Activated T-cell treated with anti-CD3 and anti-CD28 coated beads, Interleukin-2, amount 50 U/mL, for 4 hours (primary cell): ENCODE measurements at regions not wholly inside any gene's neighbourhood (a gene's known extent, or its start where the extent isn't known, plus 50 kb on each side); places are given as distances from the start of the nearest gene placed in this dataset.
"Not testable (repeated sequence)": the region's sequence is repeated elsewhere in the genome, so short reads cannot be mapped to it uniquely, and the experiment has no call there.

Source experiments
- ATAC-seq, 2 donors: fragments of 200-7000 bp; cut with Tn5 transposase; one replicate each; pipeline ENCODE4 v1.10.0; 2021
- DNase-seq: peaks from one replicate; pipeline ENCODE4 v3.0.0-alpha.2; 2020
- H3K27me3 Mint-ChIP-seq: one replicate; pipeline ENCODE4 v1.8.0; 2021; ENCODE audit warnings: low read depth, mixed read lengths
- H3K36me3 Mint-ChIP-seq: one replicate; pipeline ENCODE4 v1.8.0; 2022; ENCODE audit warnings: mixed read lengths; ENCODE audit not compliant: insufficient read depth
- H3K4me1 Mint-ChIP-seq: one replicate; pipeline ENCODE4 v1.8.0; 2021; ENCODE audit warnings: low read depth, mixed read lengths
- H3K4me3 Mint-ChIP-seq: one replicate; pipeline ENCODE4 v1.8.0; 2021; ENCODE audit warnings: mild to moderate bottlenecking, moderate library complexity, mixed read lengths
- H3K9me3 Mint-ChIP-seq: one replicate; pipeline ENCODE4 v1.8.0; 2021; ENCODE audit warnings: mixed read lengths

DNA sequence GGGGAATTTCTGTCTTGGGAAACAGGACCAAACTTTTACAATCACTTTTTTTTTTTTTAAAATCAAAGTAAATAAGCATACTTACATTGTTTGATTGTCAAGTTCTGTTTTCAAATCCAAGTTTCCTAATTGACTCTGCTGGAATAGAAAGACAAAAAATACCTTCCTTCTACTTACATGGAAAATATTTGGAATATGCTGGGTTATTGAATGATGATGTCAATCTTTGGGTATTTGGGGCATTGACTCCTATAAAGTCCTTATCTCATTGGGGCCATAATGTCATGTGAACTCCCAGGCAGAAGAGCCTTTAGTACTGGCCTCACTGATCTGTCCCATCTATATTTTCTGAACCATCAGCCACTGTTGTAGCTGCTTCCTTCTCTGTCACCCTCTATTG, 122.6 kb upstream of the NOX3 start:
- DNase-seq (no peak), ATAC-seq (no peak)
- Mint-ChIP-seq H3K27me3 (no peaks in the 10 kb centered on the region), H3K4me1 (no peaks in the 10 kb centered on the region), H3K9me3 (no peaks in the 10 kb centered on the region), H3K4me3 (no peak overlapping the region), H3K36me3 (no peaks in the 10 kb centered on the region)

DNA sequence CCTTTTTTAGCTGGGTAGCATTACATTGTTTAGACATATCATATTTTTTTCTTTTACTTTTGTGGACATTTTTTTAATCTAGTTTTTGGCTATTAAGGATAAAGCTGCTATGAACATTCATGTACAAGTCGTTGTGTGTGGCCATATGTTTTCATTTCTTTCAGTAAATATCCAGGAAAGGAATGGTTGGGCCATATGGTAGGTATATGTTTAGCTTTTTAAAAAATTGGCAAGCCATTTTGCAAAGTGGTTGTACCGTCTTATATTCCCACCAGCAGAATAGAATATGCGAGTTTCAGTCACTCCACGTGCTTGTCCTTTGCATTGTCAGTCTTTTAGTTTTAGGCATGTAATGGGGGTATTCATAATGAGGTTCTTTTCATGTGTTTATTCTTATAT, 106.3 kb upstream of the NOX3 start:
- H3K36me3 Mint-ChIP-seq = no peaks in the 10 kb centered on the region
- no peak for DNase-seq
- H3K4me3 Mint-ChIP-seq = no peak overlapping the region
- H3K27me3 Mint-ChIP-seq = peaks cover 2% of the 10 kb centered on the region
- ATAC-seq = no peak
- H3K9me3 Mint-ChIP-seq = peaks cover 3% of the 10 kb centered on the region
- no peaks in the 10 kb centered on the region for H3K4me1 Mint-ChIP-seq

DNA sequence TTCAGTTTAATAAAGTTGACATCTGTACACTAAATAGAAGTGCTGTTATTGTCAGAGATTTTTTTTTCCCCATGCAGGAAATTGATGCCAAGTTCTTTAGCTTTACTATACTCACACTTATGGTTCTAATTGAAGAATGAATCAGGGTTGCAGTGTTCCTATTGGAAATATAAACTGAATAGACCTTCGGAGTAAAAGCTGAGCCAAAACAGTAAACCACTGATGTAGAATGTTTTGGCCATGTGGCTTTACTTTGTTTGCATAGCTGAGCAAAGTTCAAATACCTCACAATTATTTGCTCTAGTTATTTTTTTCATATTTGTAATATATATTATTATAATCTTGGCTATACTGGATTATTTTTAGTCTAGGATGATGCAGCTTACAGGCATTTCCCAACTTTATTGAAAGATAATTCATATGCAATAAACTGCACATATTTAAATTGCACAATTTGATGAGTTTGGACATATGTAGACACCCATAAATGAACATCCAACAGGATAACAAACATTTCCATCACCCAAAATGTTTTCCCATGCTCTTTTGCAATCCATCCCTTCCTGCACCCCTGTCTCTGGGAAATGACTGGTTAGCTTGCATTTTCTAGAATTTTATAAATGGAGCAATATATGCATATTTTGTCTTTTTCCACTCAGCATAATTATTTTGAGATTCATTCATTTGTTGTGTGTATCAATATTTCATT, 105.8 kb upstream of the NOX3 start:
- Mint-ChIP-seq H3K4me1 (no peaks in the 10 kb centered on the region), H3K9me3 (peaks cover 3% of the 10 kb centered on the region), H3K27me3 (peaks cover 2% of the 10 kb centered on the region), H3K4me3 (no peak overlapping the region), H3K36me3 (no peaks in the 10 kb centered on the region)
- no peak for ATAC-seq
- DNase-seq = no peak

DNA sequence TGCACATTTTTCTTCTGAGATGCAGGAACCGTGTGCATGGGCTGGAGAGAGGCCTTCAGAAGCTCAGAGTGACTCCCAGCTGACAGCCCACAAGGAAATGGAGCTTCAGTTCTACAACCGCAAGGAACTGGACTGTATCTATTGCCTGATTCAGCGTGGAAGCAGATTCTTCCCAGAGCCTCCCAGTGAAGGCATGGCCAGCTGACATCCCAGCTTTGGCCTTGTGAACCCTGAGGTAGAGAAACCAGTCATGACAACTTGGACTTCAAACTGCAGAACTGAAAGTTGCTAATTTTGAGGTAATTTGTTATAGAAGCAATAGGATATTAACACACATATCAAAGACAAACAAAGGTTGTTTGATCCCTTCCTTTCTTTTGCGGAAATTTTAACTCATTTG, 94.3 kb upstream of the NOX3 start:
- no peaks in the 10 kb centered on the region for H3K27me3 Mint-ChIP-seq
- ATAC-seq = no peak
- no peak overlapping the region for H3K4me3 Mint-ChIP-seq
- no peaks in the 10 kb centered on the region for H3K9me3 Mint-ChIP-seq
- no peak for DNase-seq
- no peaks in the 10 kb centered on the region for H3K36me3 Mint-ChIP-seq
- no peaks in the 10 kb centered on the region for H3K4me1 Mint-ChIP-seq

DNA sequence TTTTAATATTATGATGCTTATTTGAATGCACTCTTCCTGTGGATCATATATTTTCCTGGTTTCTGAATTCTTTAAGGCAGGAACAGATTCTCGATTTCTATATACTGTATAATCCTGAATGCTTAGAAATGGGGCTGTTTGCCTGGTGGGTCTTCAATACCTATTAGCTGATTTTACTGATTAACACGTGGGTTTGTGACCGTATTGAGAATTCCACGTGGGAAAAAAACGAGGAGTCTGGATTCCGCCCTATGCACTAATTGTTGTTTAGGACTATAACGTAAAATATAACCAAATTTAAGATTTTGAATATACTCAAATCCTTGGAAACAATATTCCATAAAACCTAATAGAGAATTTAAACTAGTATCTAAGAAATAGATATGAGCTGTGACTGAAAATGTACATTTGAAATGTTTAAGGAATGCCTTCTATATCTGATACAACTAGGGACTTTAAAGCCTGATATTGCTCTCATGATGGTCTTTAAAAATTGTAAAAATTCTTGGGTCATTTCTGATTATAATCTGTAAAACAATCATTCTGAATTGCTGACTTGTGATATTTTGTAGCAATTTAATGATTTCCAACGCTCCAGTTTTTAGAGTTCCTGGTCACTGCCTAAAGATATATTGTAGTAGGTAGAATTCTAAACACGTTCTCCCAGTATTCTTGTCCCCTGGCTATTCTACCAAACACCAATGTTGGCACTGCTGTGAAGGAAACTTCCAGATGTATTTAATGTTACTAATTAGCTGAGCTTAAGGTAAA, 93.6 kb upstream of the NOX3 start:
- H3K4me3 Mint-ChIP-seq = no peak overlapping the region

DNA sequence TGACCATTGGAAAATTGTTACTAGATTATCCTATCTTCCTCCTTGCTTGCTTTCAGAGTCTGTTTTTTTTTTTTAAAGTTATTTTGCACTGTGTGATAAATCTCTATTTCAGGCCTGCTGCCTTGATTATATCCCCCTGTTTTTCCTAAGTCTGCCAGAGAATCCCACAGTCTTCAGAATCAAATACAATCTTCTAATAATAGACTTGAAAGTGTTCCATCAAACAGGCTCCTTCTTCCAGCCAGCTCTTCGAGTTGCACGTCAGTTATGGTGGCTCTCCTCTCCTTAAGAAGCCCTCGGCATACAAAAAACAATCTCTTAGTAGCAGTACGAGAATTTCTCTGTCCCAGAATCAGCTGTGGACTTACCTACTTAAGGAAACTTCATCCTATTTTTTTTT, 92.9 kb upstream of the NOX3 start:
- Mint-ChIP-seq H3K4me3 (no peak overlapping the region), H3K9me3 (no peaks in the 10 kb centered on the region), H3K36me3 (no peaks in the 10 kb centered on the region), H3K27me3 (no peaks in the 10 kb centered on the region), H3K4me1 (no peaks in the 10 kb centered on the region)
- DNase-seq (no peak), ATAC-seq (no peak)

More for the DNA sequence above, 93.6 kb upstream of the NOX3 start:
- DNase-seq = no peak
- no peaks in the 10 kb centered on the region for H3K9me3 Mint-ChIP-seq
- H3K27me3 Mint-ChIP-seq = no peaks in the 10 kb centered on the region
- no peaks in the 10 kb centered on the region for H3K36me3 Mint-ChIP-seq
- no peaks in the 10 kb centered on the region for H3K4me1 Mint-ChIP-seq
- no peak for ATAC-seq

DNA sequence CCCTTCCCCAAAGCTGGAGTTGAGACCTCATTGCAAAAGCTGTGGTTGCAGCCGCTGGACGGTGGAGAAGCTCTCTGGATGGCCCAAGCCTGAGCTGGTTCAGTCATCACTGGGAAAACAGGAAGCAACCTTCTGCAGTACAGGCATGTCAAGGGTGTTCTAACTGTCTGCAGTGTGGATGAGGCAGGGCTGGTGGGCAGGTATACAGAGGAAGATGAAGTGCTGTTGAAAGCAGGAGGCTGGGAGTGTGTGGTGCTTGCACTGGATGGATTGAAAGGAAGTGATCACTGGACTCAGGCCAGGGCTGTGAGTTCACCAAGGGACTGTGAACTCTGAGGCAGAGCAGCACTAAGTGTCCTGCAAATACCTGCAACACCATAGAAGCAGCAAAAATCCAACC, 89.0 kb upstream of the NOX3 start:
- no peak for DNase-seq
- peaks cover 7% of the 10 kb centered on the region for H3K27me3 Mint-ChIP-seq
- no peak overlapping the region for H3K4me3 Mint-ChIP-seq
- H3K4me1 Mint-ChIP-seq = no peaks in the 10 kb centered on the region
- no peaks in the 10 kb centered on the region for H3K36me3 Mint-ChIP-seq
- no peak for ATAC-seq
- H3K9me3 Mint-ChIP-seq = no peaks in the 10 kb centered on the region

DNA sequence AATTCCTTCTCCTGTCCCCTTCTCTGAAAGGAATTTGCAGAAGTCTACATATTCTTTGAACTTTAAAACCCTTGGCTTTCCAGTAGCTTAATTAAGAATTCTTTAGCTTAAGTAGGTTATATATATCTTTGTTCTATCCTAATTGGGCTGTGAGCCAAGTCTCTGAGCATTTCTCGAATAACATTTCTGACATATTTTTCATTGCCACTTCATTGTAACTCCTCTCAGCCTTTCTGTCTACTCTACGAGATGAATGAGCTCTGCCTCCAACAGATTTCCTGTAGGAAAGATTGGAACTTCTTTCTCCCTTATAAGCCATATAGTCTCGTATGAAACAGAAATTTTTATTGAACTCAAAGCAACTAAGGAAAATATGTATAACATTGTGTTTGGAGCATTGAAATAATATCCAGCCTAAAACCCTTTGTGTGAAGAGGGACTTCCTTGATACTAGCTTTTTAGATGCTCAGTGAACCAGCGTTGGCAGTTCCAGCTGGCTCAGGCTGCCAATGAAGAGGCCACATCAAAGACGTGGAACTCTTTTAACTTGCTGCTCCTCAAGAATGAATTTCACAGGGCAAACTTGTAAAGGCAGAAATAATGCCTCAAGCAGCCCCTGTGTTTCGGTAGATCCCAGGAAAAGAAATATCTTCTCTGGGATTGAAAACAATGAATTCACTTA, 87.7 kb upstream of the NOX3 start:
- Mint-ChIP-seq H3K27me3 (peaks cover 7% of the 10 kb centered on the region), H3K4me1 (no peaks in the 10 kb centered on the region), H3K4me3 (no peak overlapping the region), H3K9me3 (no peaks in the 10 kb centered on the region), H3K36me3 (no peaks in the 10 kb centered on the region)
- DNase-seq (no peak), ATAC-seq (no peak)

DNA sequence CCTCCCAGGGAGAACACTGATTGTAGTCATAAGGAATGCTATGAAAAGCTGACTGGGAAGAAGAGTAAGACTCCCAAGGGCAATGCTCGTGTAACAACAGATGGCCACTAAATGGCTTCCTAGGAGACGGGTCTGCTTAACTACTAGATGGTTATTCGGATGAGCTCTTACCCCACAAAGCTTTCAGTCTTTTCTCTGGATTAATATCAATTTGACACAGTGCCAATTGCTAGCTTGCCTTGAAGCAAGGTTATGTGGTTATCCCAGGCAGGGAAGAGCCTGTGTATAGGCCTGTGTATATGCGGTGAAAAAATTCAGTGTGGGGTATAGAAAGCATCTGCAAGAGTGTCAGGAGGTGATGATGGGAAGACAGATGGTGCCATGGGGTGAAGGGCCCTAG, 86.4 kb upstream of the NOX3 start:
- Mint-ChIP-seq H3K4me1 (no peaks in the 10 kb centered on the region), H3K4me3 (no peak overlapping the region), H3K36me3 (no peaks in the 10 kb centered on the region), H3K27me3 (peaks cover 9% of the 10 kb centered on the region), H3K9me3 (no peaks in the 10 kb centered on the region)
- ATAC-seq = no peak
- no peak for DNase-seq

DNA sequence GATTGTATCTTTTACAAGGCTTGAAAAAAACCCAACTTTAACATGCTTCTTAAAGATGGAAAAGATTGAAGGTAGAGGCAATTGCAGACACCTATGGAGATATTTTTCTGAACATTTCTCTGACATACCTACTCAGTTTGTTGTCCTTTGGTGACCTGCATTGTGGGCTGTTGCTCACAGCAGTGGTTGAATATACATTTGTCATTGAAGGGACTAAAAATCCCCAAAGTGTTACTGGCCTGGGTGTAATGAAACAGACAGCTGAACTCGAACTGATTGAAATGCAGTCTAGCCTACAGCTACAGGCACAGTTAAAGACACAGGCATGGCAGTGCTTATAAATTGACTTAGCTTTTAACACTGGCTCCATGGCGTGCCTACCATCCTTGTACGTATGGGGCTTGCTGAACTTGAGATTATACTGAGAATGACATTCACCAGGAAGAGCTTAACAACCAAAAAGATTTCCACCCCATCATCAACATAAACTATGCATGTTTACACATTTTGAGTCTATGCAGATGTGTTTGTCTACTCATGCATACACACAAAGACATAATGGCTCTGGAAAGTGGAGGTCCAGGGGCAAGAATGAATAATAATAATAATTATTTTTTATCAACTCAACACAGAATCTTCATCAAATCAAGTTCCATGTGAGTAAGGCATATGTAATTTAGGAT, 83.2 kb upstream of the NOX3 start:
- H3K36me3 Mint-ChIP-seq = no peaks in the 10 kb centered on the region
- H3K4me1 Mint-ChIP-seq = no peaks in the 10 kb centered on the region
- peaks cover 9% of the 10 kb centered on the region for H3K27me3 Mint-ChIP-seq
- H3K9me3 Mint-ChIP-seq = no peaks in the 10 kb centered on the region
- ATAC-seq = no peak
- no peak for DNase-seq
- H3K4me3 Mint-ChIP-seq = no peak overlapping the region

DNA sequence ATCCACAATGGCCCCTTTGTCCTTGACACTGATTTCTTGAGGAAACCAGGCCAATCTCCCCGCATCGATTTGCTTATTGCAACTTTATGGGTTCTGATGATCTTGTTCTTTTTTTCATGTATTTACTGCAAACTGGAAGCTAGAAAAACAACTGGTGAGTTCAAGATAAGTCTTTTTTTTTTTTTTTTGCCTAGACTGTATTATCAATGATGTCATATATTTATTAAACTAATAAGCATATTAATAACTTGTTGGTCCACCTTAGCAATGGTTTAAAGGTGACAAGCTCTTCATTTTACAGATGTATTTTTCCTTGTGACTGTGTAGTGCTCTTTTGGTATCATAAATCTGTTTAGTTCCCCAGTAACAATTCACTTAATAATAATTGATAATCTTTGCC, 79.0 kb upstream of the NOX3 start:
- peaks cover 2% of the 10 kb centered on the region for H3K27me3 Mint-ChIP-seq
- no peak for DNase-seq
- no peaks in the 10 kb centered on the region for H3K4me1 Mint-ChIP-seq
- peaks cover 6% of the 10 kb centered on the region for H3K9me3 Mint-ChIP-seq
- H3K36me3 Mint-ChIP-seq = no peaks in the 10 kb centered on the region
- H3K4me3 Mint-ChIP-seq = no peak overlapping the region
- ATAC-seq = no peak

DNA sequence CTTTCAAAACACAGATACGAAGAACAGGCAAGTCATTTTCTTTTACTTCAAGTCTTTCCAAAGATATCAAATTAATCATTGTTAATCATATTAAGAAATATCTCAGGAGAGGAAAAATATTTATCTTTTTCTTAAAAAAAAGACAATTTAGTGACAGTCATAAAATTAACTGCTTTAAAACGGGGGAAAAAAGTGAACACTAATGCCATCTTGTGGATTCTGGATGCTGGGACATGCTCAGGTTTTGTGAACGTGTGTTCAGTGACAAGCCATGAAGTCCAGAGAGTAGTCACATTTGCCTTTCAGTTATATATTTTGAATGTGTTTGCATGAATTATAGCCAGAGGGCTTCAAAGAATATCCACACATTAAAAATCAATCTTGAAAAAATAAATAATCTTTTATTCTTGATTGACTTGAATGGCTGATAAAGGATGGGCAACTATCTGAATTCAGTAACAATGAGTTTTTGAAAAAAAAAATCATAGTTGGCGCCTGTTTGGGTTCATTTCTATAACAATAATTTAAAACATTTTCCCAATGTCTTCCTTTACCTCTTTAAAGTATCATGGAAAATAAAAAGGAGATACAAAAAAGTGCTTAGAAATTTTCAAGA, 74.7 kb upstream of the NOX3 start:
- no peak for DNase-seq
- no peaks in the 10 kb centered on the region for H3K27me3 Mint-ChIP-seq
- H3K9me3 Mint-ChIP-seq = peaks cover 6% of the 10 kb centered on the region
- no peaks in the 10 kb centered on the region for H3K36me3 Mint-ChIP-seq
- H3K4me1 Mint-ChIP-seq = peaks cover 10% of the 10 kb centered on the region
- no peak for ATAC-seq
- H3K4me3 Mint-ChIP-seq = no peak overlapping the region

DNA sequence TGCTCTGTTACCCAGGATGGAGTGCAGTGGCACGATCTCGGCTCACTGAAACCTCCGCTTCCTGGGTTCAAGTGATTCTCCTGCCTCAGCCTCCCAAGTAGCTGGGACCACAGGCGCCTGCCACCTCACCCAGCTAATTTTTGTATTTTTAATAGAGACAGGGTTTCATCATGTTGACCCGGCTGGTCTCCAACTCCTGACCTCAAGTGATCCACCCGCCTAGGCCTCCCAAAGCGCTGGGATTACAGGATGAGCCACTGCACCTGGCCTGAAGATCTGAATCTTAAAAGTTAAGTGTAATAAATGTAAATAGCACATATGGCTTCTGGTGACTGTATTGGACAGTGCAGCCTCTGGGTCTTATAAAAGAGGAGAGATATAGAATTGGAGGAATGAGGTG, 74.2 kb upstream of the NOX3 start:
- not testable (repeated sequence) for DNase-seq, H3K9me3 Mint-ChIP-seq, H3K36me3 Mint-ChIP-seq, H3K4me3 Mint-ChIP-seq, ATAC-seq, H3K27me3 Mint-ChIP-seq, H3K4me1 Mint-ChIP-seq

DNA sequence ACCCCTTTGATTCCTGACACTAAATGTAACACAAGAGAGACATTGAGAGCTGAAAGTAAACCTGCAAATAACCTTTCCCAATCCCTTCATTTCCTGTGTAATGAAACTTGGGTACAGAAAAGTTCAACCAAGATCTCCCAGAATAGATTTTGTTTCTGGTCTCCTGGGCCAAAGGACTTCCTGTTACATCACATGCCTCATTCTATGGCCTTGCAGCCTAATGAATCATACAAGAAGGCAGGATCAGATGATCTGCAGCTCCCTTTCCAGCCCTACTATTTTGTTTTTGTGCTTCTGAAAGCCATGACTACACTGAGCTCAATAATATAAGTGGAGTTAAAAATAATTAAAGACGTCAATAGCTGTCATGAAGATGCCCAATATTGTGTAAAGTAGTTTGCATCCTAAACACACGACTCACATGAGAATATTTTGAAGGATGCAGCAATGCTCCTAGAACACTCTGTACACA, 73.4 kb upstream of the NOX3 start:
- ATAC-seq (no peak), DNase-seq (no peak)
- H3K4me3 Mint-ChIP-seq = no peak overlapping the region

More for the DNA sequence above, 73.4 kb upstream of the NOX3 start:
- Mint-ChIP-seq H3K27me3 (no peaks in the 10 kb centered on the region), H3K36me3 (no peaks in the 10 kb centered on the region), H3K4me1 (peaks cover 15% of the 10 kb centered on the region), H3K9me3 (peaks cover 6% of the 10 kb centered on the region)
